Neural crest cell (in vitro differentiated cells): ENCODE measurements at regions not wholly inside any gene's neighbourhood (a gene's known extent, or its start where the extent isn't known, plus 50 kb on each side); places are given as distances from the start of the nearest gene placed in this dataset.

Source experiments
- DNase-seq: peaks from one replicate; pipeline ENCODE4 v3.0.0; 2021; ENCODE audit warnings: low read depth, mixed read lengths, low spot score
- H3K27ac Mint-ChIP-seq: one replicate; pipeline ENCODE4 v1.8.0; 2021; ENCODE audit warnings: mild to moderate bottlenecking, mixed read lengths; ENCODE audit not compliant: unreplicated experiment
- H3K27me3 Mint-ChIP-seq: 2 replicates; pipeline ENCODE4 v1.8.0; 2021; ENCODE audit warnings: low read depth, mild to moderate bottlenecking, mixed read lengths
- H3K36me3 Mint-ChIP-seq: 2 replicates; pipeline ENCODE4 v1.8.0; 2021; ENCODE audit warnings: low read depth, mild to moderate bottlenecking, mixed read lengths
- H3K4me1 Mint-ChIP-seq: 2 replicates; pipeline ENCODE4 v1.8.0; 2021; ENCODE audit warnings: mixed read lengths
- H3K4me3 Mint-ChIP-seq: one replicate; pipeline ENCODE4 v1.8.0; 2021; ENCODE audit warnings: mild to moderate bottlenecking, mixed read lengths
- H3K9me3 Mint-ChIP-seq: 2 replicates; pipeline ENCODE4 v1.8.0; 2021; ENCODE audit warnings: mixed read lengths
- TF ChIP-seq, protein P1 (sequence below): fragments of 200-600 bp; sonication (generic); conservative IDR thresholded peaks from 2 replicates; pipeline ENCODE4 v1.5.0; 2021; ENCODE audit warnings: antibody characterized with exemption, mild to moderate bottlenecking

DNA sequence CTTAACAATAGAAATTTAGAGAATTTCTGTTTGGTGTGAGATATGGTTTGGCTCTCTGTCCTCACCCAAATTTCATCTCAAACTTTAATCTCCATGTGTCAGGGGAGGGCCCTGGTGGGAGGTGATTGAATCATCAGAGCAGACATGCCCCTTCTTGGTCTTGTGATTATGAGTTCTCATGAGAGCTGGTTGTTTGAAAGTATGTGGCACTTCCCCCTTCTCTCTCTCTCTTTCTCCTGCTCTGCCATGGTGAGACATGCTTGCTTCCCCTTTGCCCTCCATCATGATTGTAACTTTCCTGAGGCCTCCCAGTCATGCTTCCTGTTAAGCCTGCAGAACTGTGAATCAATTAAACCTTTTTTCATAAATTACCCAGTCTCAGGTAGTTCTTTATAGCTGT is 524.7 kb upstream of the ACVR2A start:
- Mint-ChIP-seq H3K27ac (no peak overlapping the region), H3K4me3 (no peak overlapping the region), H3K27me3 (no peaks in the 10 kb centered on the region), H3K36me3 (peaks cover 18% of the 10 kb centered on the region), H3K4me1 (no peaks in the 10 kb centered on the region), H3K9me3 (peaks cover 33% of the 10 kb centered on the region)
- DNase-seq: no peak
- TF ChIP-seq, protein P1, sequence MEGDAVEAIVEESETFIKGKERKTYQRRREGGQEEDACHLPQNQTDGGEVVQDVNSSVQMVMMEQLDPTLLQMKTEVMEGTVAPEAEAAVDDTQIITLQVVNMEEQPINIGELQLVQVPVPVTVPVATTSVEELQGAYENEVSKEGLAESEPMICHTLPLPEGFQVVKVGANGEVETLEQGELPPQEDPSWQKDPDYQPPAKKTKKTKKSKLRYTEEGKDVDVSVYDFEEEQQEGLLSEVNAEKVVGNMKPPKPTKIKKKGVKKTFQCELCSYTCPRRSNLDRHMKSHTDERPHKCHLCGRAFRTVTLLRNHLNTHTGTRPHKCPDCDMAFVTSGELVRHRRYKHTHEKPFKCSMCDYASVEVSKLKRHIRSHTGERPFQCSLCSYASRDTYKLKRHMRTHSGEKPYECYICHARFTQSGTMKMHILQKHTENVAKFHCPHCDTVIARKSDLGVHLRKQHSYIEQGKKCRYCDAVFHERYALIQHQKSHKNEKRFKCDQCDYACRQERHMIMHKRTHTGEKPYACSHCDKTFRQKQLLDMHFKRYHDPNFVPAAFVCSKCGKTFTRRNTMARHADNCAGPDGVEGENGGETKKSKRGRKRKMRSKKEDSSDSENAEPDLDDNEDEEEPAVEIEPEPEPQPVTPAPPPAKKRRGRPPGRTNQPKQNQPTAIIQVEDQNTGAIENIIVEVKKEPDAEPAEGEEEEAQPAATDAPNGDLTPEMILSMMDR: no peak

DNA sequence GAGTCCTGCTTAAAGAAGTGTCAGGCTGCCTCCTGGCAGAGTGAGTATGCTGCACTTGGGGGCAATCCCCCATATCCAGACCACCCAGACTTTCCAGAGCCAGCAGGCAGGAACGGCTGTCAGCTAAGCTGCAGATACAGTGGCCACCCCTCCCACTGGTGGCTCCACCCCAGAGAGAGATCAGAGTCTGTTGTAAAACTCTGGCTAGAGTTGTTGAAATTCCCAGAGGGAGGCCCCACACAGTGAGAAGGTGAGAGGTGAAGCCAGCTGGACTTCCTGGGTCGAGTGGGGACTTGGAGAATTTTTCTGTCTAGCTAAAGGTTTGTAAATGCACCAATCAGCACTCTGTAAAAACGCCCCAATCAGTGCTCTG is 533.8 kb upstream of the ACVR2A start:
- no peak overlapping the region for H3K4me3 Mint-ChIP-seq
- H3K27ac Mint-ChIP-seq: no peak overlapping the region
- peaks cover 1% of the 10 kb centered on the region for H3K4me1 Mint-ChIP-seq
- H3K9me3 Mint-ChIP-seq: peaks cover 7% of the 10 kb centered on the region
- H3K27me3 Mint-ChIP-seq: no peaks in the 10 kb centered on the region
- TF ChIP-seq, protein P1: no peak
- DNase-seq: no peak
- peaks cover 2% of the 10 kb centered on the region for H3K36me3 Mint-ChIP-seq

DNA sequence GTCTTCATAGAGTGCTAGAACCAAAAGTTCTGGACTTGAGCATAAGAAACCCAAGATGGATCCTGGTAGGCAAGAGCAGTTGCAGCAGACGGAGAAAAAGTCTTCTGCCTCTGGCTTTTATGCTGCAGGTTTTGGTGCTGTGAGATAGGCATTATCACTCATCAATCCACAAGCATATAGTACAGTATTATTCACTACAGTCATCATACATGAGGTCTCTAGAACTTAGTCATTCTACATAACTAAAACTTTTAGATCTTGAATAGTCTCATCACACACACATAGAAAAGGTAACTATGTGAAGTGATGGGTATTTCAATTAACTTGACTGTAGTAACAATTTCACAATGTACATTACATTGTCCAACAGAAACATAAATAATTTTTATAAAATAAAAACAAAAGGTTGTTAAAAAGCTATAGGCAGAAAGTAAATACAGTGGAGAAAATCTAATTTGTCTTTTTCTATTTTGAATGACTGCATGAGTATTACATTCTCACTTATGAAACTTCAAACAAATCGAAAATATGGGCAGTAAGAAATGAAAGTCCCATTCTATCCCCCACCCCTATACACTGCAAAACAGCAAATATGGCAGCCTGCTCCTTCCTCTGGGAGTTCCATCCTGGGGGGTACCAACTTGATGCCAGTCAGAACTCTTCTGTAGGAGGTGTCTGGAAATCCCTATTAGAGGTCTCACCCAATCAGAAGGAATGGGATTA is 534.3 kb upstream of the ACVR2A start:
- DNase-seq: no peak
- Mint-ChIP-seq H3K27me3 (no peaks in the 10 kb centered on the region), H3K9me3 (peaks cover 7% of the 10 kb centered on the region), H3K36me3 (peaks cover 2% of the 10 kb centered on the region), H3K4me3 (no peak overlapping the region), H3K27ac (no peak overlapping the region), H3K4me1 (peaks cover 4% of the 10 kb centered on the region)
- TF ChIP-seq, protein P1: no peak

DNA sequence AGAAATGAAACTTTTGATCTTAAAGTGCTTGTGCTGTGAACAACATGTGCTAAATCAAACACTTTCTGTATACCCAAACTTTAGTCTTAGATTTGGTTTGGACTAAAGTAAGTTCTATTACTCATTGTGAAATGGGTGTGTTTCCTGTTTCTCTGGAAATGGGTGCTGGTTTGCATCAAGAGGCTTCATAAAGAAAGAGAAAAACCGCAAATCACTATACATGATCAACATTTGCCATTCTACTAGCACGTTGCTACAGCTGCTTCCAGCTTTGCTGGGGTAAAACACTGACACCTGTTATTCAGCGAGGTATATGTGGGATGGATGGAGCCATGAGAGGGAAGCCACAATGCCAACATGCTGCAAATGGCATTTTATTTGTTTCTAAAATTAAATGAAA is 547.0 kb upstream of the ACVR2A start:
- Mint-ChIP-seq H3K36me3 (no peaks in the 10 kb centered on the region), H3K4me1 (no peaks in the 10 kb centered on the region), H3K9me3 (peaks cover 5% of the 10 kb centered on the region), H3K4me3 (no peak overlapping the region), H3K27ac (no peak overlapping the region), H3K27me3 (no peaks in the 10 kb centered on the region)
- TF ChIP-seq, protein P1: no peak
- DNase-seq: no peak

DNA sequence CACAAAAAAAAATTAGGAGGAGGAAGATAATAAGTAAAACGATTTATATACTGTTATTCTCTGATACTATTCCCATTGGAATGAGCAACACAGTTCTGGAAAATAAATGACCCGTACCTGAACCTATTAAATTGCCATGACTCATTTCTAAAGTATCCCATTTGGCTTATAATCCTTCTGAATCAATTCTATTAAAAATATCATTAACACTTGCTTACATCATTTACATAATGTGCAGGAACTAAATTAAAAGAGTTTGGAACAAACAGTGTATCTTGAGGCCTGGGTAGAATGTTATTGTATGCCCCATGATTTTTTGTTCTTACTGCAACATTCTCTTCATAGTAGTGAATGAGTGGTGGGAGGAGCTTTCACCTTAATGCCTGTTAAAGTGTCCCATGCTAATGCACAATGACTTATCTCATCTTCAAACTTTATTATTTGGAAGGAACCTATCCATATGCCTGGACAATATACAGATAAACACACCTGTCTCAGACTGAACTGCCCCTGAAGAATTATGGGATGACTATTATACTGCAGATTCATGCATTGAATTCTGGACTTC is 549.9 kb upstream of the ACVR2A start:
- TF ChIP-seq, protein P1: no peak
- no peak overlapping the region for H3K4me3 Mint-ChIP-seq
- no peak for DNase-seq
- H3K9me3 Mint-ChIP-seq: peaks cover 3% of the 10 kb centered on the region
- H3K4me1 Mint-ChIP-seq: no peaks in the 10 kb centered on the region
- H3K27ac Mint-ChIP-seq: no peak overlapping the region
- no peaks in the 10 kb centered on the region for H3K36me3 Mint-ChIP-seq
- no peaks in the 10 kb centered on the region for H3K27me3 Mint-ChIP-seq
